NCI-H1930 (cell line): ENCODE measurements at regions not wholly inside any gene's neighbourhood (a gene's known extent, or its start where the extent isn't known, plus 50 kb on each side); places are given as distances from the start of the nearest gene placed in this dataset.

Source experiments
- DNase-seq, 2 experiments: peaks; one replicate each; lab custom pipeline; 2025; lab: John Stamatoyannopoulos, UW

GRCh38 chr2:120976501-120977307, 241.0 kb downstream of the GLI2 start:
- no peak for DNase-seq

GRCh38 chr2:120977582-120978358, 242.1 kb downstream of the GLI2 start:
- no peak for DNase-seq

GRCh38 chr2:120978359-120979050, 242.8 kb downstream of the GLI2 start:
- DNase-seq, result no peak

GRCh38 chr2:120979398-120979797, 243.7 kb downstream of the GLI2 start:
- no peak for DNase-seq

GRCh38 chr2:120979921-120980320, 244.3 kb downstream of the GLI2 start:
- DNase-seq, result no peak

- DNase-seq, result no peak
Measured at GRCh38 chr2:120981443-120981842, 245.8 kb downstream of the GLI2 start.

- no peak for DNase-seq
Measured at GRCh38 chr2:120982598-120982997, 246.9 kb downstream of the GLI2 start.

GRCh38 chr2:120983344-120983743, 247.7 kb downstream of the GLI2 start:
- no peak for DNase-seq

GRCh38 chr2:120984046-120984445, 248.4 kb downstream of the GLI2 start:
- DNase-seq, result no peak

GRCh38 chr2:120984452-120985173, 248.9 kb downstream of the GLI2 start:
- no peak for DNase-seq

- DNase-seq, result no peak
Measured at GRCh38 chr2:120985174-120985996, 249.7 kb downstream of the GLI2 start.

GRCh38 chr2:120985997-120986651, 250.5 kb downstream of the GLI2 start:
- no peak for DNase-seq

GRCh38 chr2:120986898-120987650, 251.4 kb downstream of the GLI2 start:
- no peak for DNase-seq

GRCh38 chr2:120988051-120988699, 252.5 kb downstream of the GLI2 start:
- DNase-seq, result no peak

- no peak for DNase-seq
Measured at GRCh38 chr2:120988700-120989511, 253.2 kb downstream of the GLI2 start.

- DNase-seq, result no peak
Measured at GRCh38 chr2:120989512-120990441, 254.1 kb downstream of the GLI2 start.

- no peak for DNase-seq
Measured at GRCh38 chr2:120990451-120990871, 254.8 kb downstream of the GLI2 start.
